HL-60/S4 treated with retinoic acid at 250 ng/mL for 4 days and 3 days (cell line): ENCODE measurements at regions not wholly inside any gene's neighbourhood (a gene's known extent, or its start where the extent isn't known, plus 50 kb on each side); places are given as distances from the start of the nearest gene placed in this dataset.
"Not testable (repeated sequence)": the region's sequence is repeated elsewhere in the genome, so short reads cannot be mapped to it uniquely, and the experiment has no call there.

Experiments
- in situ Hi-C: fragments of 300-500 bp; cut with MboI; formaldehyde crosslinking; loops from 2 replicates; pipeline ENCODE4 v1.7.0; 2022; ENCODE audit warnings: low sequenced_read_pairs

DNA sequence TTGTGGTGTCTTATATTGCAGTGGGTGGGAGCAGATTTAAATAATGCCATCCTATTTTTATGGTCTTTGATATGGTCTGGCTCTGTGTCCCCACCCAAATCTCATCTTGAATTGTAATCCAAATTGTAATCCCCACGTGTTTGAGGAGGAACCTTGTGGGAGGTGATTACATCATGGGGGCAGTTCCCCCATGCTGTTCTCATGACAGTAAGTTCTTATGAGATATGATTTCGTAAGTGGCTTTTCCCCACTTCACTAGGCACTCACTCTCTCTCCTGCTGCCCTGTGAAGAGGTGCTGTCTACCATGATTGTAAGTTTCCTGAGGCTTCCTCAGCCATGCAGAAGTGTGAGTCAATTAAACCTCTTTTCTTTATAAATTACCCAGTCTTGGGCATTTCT is 107.6 kb downstream of the TNFSF18 start:
- in situ Hi-C loops: not testable (repeated sequence)

DNA sequence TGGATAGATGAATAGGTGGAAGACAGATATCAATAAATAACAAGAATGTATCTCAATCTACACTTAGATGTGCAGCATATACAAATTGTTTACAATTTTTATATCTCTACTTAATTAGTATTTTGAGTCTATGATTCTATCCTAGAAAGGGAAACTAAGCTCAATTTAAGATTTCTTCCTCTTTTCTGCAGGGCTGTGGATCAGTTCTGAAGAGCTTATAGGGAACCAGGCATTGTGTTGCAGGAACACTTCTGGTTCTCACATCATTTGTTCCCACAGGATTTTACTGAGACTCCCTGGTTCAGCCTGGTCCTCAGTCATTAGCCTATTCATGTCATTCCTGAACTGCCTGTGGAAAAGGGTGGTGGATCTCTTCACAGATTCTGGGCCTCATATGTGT is 105.8 kb downstream of the TNFSF18 start:
- in situ Hi-C loops: no loop called here

DNA sequence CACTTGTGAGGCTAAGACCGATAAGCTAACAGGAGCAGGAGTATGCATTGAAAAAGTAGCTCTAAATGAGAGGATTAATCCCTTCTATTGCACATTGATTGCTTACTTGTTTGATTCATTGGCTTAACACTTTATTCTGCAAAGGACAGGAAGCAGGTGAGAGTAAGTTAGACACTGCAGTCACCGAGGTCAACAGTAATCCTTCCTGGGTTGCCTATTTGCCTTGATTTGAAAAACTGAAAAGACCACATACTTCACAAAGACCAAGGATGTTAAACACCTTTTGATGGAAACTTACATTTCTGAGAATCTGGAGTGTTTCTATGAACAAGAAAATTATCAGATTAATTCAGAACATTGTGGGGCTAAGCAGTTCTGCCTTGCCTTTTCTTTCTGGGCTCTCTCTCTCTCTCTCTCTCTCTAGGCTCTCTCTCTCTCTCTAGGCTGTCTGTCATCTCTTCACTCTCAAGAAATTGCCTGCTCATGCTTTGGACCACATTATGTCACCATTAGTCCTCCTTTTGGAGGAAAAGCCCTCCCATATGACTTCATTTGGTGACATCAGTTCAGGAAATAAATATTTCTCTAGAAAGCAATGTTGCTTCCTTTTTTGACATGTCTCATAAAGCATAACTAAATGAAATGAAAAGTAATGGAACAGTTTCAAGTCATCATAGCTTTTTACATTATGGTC is 103.8 kb downstream of the TNFSF18 start:
- in situ Hi-C loops: no loop called here

DNA sequence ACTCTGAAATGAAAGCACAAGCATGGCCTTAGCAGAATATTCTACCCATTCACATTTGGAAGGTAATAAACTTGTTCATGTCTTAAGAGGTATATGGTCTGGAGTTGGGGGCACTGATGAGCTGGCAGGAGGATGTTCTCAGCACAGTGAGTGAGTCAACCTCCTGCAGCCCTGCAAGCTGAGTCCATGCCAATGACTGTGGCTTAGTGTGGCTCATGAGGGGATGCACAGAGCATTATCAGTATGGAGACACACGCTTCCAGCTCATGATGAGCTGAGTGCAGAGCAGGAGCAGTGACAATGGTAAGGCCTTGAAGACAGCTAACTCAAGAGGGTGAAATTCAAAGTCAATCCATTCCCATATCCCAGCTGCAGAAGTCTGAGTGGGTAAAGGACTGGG is 102.3 kb downstream of the TNFSF18 start:
- in situ Hi-C loops: no loop called here

DNA sequence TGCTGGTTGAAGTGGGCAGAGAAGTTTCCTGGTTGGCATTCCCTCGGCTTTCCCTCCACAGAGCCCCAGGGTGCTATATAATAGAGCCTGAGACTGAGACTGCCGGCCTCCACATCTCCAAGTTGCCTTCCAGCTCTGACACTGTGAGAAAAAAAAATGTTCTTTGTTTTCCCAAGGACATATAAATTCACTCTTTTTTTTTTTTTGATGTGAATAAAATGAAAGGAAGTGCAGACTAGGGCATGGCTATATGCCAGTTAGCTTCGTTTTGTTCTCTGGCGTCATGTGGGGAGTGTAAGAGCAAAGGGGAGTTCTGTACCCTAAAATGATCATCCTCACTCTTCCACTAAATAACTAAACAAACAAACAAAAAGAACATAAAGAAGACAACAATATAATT is 101.6 kb downstream of the TNFSF18 start:
- in situ Hi-C loops: no loop called here

DNA sequence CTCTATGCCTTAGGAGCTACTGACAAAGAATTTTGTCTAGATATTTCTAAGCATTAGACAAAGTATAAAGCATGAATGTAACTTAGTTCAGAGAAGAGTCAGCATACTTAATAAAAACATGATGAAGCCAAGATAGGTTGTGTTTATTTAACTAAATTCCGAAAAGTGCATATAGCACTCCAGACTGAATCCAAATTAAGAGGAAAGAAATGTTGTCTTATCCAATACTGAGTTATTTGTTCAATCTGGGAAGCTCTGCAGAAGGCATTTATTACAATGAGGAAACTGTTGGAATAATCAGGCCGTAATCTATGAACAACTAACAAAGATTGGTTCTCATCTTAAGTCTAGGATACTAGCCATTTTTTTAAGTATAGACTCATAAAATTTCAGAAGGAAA is 100.2 kb downstream of the TNFSF18 start:
- in situ Hi-C loops: no loop called here

DNA sequence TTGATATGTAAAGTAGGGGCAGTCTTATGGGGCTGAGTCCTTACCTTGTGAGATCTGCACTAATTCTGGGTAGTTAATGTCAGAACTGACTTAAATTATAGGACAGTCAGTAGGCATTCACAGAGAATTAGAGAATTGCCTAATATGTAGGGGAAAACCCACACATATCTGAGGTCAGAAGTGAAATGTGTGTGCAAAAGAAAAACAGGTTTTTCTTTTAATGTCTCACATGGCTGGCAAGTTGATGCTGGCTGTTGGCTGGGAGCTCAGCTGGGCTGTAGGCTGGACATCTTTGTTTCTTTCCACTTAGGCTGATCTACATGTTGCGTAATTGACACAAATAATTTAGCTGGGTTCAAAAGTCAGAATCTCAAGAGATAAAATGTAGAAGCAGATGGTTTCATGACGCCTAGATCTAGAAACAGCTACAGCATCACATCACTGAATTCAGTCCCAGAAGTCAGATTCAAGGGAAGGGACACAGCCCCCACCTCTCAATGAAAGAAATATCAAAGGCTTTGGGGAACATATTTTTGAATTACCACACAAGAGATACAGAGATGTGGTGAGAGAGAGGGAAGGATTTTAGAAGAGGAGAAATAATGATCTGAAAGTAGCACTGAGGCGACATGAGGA is 98.9 kb downstream of the TNFSF18 start:
- in situ Hi-C loops: no loop called here

DNA sequence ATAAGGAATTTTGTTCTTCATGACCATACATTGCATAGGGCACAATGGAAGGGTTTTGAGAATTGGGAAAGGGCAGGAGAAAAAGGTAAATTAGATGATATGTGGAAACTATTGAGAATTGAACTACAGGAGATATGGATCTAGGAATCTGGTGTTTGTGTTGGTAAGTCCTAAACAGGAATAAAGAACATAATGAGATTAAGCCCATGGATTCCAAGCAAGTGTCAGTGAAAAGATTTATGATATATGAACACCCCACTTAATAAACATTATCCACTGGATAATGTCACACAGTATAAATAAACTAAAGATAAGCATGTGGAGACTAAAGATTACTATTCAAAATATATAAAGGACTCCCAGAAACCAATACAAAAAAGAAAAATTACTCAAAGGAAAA is 98.2 kb downstream of the TNFSF18 start:
- in situ Hi-C loops: no loop called here

DNA sequence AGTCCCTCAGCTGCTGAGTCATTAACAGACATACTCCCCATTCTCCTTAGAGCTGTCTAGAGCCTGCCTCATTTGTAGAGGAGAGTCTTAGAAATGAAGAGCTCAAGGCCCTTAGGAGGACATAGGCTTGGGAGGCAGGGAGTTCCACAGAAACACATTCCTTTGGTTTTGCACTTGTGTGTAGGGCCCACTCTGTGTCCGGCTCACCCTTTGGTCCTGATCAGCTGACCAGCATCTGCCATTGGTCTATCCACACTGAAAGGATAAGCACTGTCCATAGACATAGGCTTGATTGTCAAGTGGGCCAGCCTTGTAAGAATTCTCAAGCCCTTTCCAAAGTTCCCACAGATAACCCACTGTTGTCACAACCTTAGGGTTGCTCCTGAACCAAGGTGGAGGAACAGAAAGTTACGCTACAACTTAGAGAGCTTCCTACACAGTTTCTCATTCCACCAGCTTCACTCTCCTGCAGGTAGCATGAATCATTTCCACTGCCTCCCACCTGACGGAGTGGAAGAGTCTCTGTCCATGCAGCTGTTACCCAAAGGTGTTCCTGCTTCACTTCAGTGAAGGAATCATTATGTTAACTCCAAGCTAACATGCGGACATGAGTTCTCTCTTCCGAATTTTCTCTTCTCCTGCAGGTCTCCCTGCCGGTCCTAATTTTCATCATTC is 96.1 kb downstream of the TNFSF18 start:
- in situ Hi-C loops: no loop called here

DNA sequence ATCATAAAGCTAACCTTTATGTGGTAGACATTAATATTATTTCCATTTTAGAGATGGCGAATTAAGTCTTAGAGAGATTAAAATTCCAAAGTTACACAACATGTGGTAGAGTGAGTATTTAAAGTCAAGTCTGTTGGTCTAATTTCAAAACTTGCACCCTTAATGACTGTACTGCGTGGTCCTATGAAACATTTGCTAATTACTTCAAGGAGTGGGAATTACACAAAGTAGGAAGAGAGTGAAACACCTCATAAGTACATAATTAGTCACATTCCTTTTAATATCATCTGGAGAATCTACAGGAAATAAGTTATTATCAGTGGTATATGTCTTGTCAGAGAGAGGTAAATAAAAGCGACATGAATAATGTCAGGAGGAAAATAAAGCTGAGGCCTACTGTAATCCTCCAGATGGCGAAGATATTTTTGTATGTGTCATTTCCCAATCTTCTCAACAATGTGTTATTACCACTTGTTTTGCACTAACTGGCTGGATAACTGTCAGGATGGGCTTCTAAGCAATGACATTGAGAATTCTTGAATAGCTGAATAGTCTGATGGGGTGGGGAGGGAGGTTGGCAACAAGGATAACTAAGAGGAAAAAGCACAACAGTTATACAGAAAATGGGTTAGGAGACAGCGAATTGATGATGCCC is 95.5 kb downstream of the TNFSF18 start:
- in situ Hi-C loops: no loop called here

DNA sequence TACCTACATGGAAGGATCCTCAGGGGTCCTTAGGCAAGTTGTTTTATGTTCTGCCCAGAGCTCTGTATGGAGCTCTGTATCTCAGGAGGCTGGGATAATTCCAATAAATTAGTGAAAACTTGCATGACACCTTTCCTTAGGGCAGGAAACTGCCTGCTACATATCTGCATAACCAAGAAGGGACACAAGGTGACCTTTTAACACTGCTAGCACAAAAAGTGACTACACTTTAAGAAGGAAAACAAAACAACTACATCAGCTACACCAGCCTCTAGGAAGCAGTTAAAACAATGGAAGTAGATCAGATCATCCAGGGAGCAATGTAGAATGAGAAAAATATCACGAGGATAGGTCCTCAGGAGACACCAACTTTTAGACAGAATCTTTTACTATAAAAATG is 93.9 kb downstream of the TNFSF18 start:
- in situ Hi-C loops: no loop called here

DNA sequence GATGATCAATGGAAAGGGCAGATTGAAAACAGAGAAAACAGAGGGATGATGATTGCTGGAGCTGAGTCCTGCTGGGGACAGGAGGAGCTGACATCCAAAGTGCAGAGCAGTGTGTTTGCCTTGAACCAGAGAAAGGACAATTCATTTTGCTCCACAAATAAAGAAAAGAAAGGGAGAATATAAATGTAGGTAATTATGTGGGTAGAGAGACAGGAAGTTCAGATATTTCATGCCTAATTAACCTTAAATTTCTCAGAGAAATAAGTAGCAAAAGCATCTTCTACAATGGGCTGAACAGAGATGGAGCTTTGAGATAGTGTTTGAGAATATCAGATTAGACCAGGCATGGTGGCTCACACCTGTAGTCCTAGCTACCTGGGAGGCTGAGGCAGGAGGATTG is 93.2 kb downstream of the TNFSF18 start:
- in situ Hi-C loops: no loop called here

DNA sequence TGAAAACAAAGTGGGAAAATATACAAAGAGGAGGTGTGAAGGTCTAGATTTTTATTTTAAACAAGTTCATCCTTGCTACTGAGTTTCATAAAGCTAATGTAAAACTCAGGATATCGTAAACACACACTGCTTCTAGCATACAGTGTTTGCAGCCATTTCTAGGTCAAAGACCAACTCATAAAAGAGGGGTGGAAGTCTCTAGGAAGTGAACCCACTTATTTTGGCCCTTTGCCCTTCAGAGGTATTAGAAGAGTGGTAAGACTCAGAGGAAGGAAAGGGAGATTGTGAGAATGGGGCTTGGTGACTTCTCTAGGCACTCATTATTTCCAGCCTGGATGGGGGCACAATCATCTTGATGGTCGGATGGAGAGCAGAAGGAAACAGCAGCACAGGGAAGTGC is 91.2 kb downstream of the TNFSF18 start:
- in situ Hi-C loops: no loop called here

DNA sequence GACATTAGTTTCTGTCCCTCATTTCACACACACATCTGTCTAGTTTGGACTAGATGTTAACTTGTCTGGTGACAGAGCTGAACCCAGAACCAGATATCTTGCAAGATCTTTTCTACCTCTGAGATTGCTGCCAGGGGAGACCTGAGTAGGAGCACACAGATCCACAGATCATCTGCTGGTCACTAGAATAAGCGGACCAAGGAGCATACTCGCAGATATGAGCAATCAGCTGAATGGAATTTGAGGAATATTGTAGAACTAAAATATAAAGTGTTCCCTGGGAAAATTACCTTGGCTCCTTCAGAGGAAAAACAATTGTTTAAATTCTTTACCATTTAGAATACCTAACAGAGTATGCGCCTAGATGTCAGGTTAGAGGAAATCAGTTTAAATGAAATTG is 90.7 kb downstream of the TNFSF18 start:
- in situ Hi-C loops: no loop called here

DNA sequence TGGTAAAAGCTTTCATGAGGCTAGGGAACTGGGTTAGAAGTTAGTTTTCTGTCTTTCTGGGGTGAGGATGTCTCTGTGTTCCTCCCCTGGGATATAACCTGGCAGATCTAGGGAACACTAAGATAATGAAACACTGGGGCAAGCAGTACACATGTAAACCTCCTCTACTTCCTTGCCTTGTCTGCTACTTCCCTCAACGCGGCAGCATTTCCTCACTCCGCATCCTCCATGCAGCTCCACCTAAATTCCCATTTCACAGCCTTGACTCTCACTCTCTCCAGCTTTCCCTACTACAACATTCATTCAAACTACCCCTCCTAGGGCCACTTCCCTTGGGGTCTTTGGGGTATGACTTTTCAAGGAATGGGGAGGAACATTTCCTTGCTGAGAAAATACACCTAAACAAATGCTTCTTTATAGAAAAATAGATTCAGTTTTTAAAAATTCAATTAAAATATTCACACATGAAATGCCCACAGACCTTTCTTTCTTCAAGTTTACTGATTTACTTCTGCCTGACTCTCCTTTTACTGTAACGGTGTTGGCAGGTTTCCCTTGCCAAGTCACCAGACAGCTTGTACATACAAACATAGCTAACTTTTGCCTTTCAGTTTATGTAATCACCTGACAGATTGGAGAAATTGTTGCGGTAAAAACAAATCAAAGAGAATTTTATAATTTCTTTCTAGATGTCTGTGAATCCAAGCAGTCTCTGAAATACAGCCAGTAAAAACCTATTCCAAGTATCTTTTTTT is 90.1 kb downstream of the TNFSF18 start:
- in situ Hi-C loops: no loop called here

DNA sequence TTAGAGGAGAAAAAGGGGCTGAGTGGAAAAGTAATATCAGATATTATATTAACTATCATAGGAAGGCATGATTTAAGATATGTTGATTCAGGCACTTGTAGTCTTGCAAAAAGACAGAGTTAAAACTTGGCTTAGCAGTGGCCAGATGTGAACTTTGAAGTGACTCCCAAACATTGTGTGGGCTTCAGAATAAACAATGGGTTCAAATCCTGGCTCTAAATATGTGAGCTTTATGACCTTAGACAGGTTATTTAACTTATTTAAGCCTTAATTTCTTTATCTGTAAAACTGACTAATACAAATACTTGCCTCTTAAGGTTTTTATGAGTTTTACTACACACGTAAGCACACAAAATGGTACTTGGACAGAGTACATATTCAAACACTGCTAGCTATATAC is 85.9 kb downstream of the TNFSF18 start:
- in situ Hi-C loops: no loop called here

DNA sequence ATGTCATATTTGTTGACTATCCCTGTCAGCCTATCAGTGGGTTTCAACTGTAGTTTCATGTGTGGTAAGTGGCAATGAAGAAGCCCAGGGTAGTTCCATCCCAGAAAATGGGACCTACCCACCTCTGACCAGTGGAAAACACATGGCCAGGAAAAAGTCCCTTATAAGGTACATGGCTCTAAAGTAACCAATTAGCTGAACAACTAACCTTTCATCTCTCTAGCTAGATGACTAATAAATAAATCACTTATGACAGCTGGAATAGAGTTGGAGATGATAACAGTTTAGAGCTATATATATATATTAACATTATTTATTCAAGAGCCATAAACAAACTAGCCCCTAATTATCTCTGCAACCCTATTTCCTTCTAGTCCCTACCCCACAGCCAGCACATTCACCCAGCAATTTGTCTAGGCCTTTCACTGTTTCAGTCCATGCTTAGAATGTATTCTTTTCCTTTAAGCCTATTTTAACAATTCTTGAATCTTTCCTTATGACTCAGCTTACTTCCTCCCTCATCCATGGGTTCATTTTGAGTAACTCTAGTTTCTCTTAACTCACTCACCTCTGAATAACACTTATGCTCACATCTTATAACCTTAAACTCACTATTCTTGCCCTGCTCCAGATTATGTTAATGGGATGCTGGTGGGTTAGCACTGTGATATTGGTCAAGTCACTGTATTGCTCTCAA is 83.7 kb downstream of the TNFSF18 start:
- in situ Hi-C loops: no loop called here

DNA sequence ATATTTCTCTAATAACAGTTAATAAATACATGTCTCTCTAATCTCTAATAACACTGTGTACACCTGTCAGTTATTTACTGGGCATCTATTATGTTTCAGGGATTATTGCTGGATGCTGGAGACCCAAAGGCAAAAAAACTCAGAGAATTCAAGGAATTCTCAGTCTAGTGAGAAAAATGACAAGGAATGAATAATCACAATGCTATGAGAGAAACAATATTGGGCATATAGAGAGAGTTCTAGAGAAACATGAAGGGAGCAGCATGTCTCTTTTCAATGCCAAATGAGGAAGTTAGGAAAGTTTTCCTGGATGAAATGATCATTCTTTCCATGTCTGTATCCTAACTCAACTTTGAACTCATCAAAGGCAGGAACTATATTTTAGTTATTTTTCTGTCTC is 82.8 kb downstream of the TNFSF18 start:
- in situ Hi-C loops: no loop called here

DNA sequence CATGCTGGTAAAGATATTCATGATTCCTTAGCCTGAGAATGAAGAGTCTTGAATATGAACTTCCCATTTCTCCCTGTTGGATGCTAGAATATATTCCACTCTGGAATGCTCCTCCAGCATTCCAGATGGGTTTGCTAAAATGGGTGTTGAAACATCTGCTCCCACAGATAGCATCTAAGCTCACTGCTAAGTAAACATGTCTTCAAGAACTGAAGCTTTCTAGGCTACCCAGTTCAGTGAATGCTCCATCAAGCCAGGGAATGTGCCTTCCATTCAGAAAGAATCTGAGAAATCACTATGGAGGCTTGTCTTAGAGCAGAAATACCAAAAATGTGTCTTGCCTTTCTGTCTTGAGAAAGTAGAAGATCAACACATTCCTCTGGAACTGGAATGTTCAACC is 81.1 kb downstream of the TNFSF18 start:
- in situ Hi-C loops: no loop called here

DNA sequence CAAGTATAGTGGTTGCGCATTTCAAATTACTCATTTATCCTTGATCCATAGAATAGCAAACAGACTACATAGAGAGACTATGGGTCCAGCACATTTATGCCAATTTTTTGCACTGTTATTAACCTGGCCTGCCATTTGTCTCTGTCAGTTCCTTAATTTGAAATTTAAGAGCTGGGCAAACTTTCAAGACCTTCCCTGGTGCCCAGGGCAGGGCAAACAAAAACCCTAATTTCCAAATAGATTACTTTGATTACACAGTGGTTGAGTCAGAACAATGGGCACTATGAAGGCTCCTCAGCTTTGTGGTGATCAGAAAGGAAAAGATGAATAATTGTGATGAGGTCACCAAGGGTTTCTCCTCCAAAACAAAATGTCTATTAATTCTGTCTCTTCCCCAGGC is 80.6 kb downstream of the TNFSF18 start:
- in situ Hi-C loops: no loop called here

DNA sequence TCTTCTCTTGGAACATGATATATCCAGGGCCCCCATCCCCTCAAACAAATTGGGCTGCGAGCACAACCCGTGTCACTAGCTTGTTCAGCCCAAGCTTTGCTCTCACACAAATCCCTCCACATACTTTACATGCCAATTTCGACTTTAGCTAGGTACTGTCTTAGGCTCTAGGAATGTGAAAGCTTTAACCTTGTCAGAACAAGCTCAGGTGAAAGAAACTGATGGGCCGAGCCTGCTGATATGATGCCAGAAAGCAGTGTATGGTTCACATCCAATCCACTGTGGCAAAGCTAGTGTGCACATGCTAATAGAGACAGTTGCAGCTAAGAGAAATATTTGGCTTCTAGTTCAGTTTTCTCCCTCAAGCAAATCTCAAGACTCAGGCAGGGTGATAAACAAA is 79.5 kb downstream of the TNFSF18 start:
- in situ Hi-C loops: no loop called here
